A549 (cell line): ENCODE measurements at regions not wholly inside any gene's neighbourhood (a gene's known extent, or its start where the extent isn't known, plus 50 kb on each side); places are given as distances from the start of the nearest gene placed in this dataset.
"Not testable (repeated sequence)": the region's sequence is repeated elsewhere in the genome, so short reads cannot be mapped to it uniquely, and the experiment has no call there.

ENCODE experiments used
- ATAC-seq, 2 experiments: fragments of 200-7000 bp in 1 of 2; fragments of >200 bp in 1 of 2; cut with Nextera tagmentation in 1 of 2; cut with Tn5 transposase in 1 of 2; 3 replicates each; pipeline versions ENCODE4 v1.8.0 to v1.9.1; 2018 to 2020; ENCODE audit warnings: mild to moderate bottlenecking in 1 of 2, moderate library complexity in 1 of 2
- CTCF ChIA-PET: fragments of 300-600 bp; sonication (Branson Sonifier 250); formaldehyde crosslinking; extraction: SDS; loops from one replicate; lab custom pipeline; 2021; ENCODE audit warnings: antibody characterized with exemption, inconsistent platforms; lab: Yijun Ruan, JAX
- POLR2A ChIA-PET: fragments of 350-600 bp; formaldehyde crosslinking; extraction: SDS; loops from one replicate; lab custom pipeline; 2021; ENCODE audit warnings: antibody characterized with exemption, inconsistent platforms; lab: Yijun Ruan, JAX
- DNase-seq, 2 experiments: peaks; one replicate each; pipeline versions ENCODE4 v3.0.0 to v3.0.0-alpha.2; 2011 to 2016; ENCODE audit warnings: low read depth in 1 of 2, low spot score in 1 of 2
- FAIRE-seq: peaks from 2 replicates; lab custom pipeline; 2011; peaks lifted over from hg19 to GRCh38; lab: Jason Lieb, UNC
- H3K27ac ChIP-seq, 2 experiments: fragments of >200 bp; sonication (Bioruptor Twin); formaldehyde crosslinking; 3 replicates each; pipeline ENCODE4 v1.5.1; 2016 to 2017
- H3K4me1 ChIP-seq: fragments of >200 bp; sonication (Bioruptor Twin); formaldehyde crosslinking; 3 replicates; pipeline ENCODE4 v1.6.1; 2016
- H3K4me2 ChIP-seq: fragments of >200 bp; sonication (Bioruptor Twin); formaldehyde crosslinking; 3 replicates; pipeline ENCODE4 v1.6.1; 2016
- H3K4me3 ChIP-seq: fragments of >200 bp; sonication (Bioruptor Twin); formaldehyde crosslinking; 3 replicates; pipeline ENCODE4 v1.5.1; 2016
- H3K9me3 ChIP-seq: fragments of >200 bp; sonication (Bioruptor Twin); formaldehyde crosslinking; 3 replicates; pipeline ENCODE4 v1.6.1; 2016
- CEBPB ChIP-seq, 2 experiments: fragments of >200 bp in 1 of 2; sonication (Bioruptor Twin) in 1 of 2; formaldehyde crosslinking in 1 of 2; IDR thresholded peaks; 2 replicates each; pipeline ENCODE4 v1.6.1; 2012 to 2016
- CHD2 ChIP-seq: fragments of 150-350 bp; IDR thresholded peaks from 2 replicates; pipeline ENCODE4 v1.6.1; 2014; ENCODE audit warnings: low read length; ENCODE audit not compliant: partially characterized antibody
- CTCF ChIP-seq: fragments of >200 bp; sonication (Bioruptor Twin); formaldehyde crosslinking; IDR thresholded peaks from 3 replicates; pipeline ENCODE4 v1.5.1; 2016
- HOXB5 ChIP-seq: fragments of 250-450 bp; sonication (Bioruptor Pico); IDR thresholded peaks from 2 replicates; pipeline ENCODE4 v1.5.0; 2020; ENCODE audit warnings: mild to moderate bottlenecking, moderate library complexity
- MAFK ChIP-seq: fragments of 450-650 bp; IDR thresholded peaks from 2 replicates; pipeline ENCODE4 v1.6.1; 2014; ENCODE audit not compliant: partially characterized antibody
- MAZ ChIP-seq: fragments of 150-350 bp; IDR thresholded peaks from 2 replicates; pipeline ENCODE4 v1.6.1; 2014; ENCODE audit warnings: antibody characterized with exemption, low read depth, low read length, borderline replicate concordance
- MYC ChIP-seq: IDR thresholded peaks from 2 replicates; pipeline ENCODE4 v1.6.1; 2012; ENCODE audit warnings: mild to moderate bottlenecking, inconsistent platforms, low read length, improper control_type of control experiment, borderline replicate concordance
- RCOR1 ChIP-seq: fragments of 150-350 bp; IDR thresholded peaks from 2 replicates; pipeline ENCODE4 v1.6.1; 2014; ENCODE audit warnings: antibody characterized with exemption, low read length, low read depth
- RFX5 ChIP-seq: fragments of 450-650 bp; IDR thresholded peaks from 2 replicates; pipeline ENCODE4 v1.7.1; 2014; ENCODE audit warnings: antibody characterized with exemption, mild to moderate bottlenecking, moderate library complexity
- USF2 ChIP-seq: fragments of 450-650 bp; IDR thresholded peaks from 2 replicates; pipeline ENCODE4 v1.6.1; 2014; ENCODE audit warnings: antibody characterized with exemption
- WGBS: methylation state at CpG from one replicate; pipeline ENCODE4 v1.1.6; 2017; ENCODE audit errors: missing lambda C conversion rate; 5-methylcytosine and 5-hydroxymethylcytosine counted together

- Histone ChIP-seq H3K4me2 (peak overlapping the region; percentile 85), H3K4me3 (peak overlapping the region; percentile 33), H3K4me1 (peaks cover 13% of the 10 kb centered on the region; the same call in 2 of the 3 replicates), H3K27ac (peak overlapping the region in 1 of 2 experiments; percentile 32; a peak in 2 of 6 replicates), H3K9me3 (no peaks in the 10 kb centered on the region)
- TF ChIP-seq CEBPB (IDR thresholded peaks at IDR 0.05) (peak in 1 of 2 experiments; percentile 20; a peak in 1 of 4 replicates), RCOR1 (no peak)
- FAIRE-seq (no peak), DNase-seq (peak in 1 of 2 experiments; percentile 19), ATAC-seq (peak; percentile 37 to 66; a peak in 4 of 6 replicates)
- POLR2A ChIA-PET: no interaction called here
- WGBS: 52% methylated on average over 14 of the region's 14 CpGs
- CTCF ChIA-PET: no interaction called here
Observed at GRCh38 chr15:96053781-96054428, 276.6 kb upstream of the NR2F2 start.

GRCh38 chr15:96054621-96055020 lies 275.9 kb upstream of the NR2F2 start:
- peaks cover 13% of the 10 kb centered on the region; the same call in 2 of the 3 replicates for H3K4me1 ChIP-seq
- ChIA-PET CTCF (no interaction called here), POLR2A (no interaction called here)

GRCh38 chr15:96058103-96058851 lies 272.2 kb upstream of the NR2F2 start:
- Histone ChIP-seq H3K4me3 (no peak overlapping the region), H3K27ac (no peak overlapping the region), H3K4me1 (peaks cover 8% of the 10 kb centered on the region; the same call in 2 of the 3 replicates), H3K4me2 (no peak overlapping the region)
- POLR2A ChIA-PET: no interaction called here
- no peak for DNase-seq
- CTCF ChIA-PET: interaction anchor here (1.3 kb wide), 1 partner anchor 17 kb away, joined by 4 read pairs; no protein-coding TSS in a partner anchor
- FAIRE-seq: peak; percentile 49
- 80% methylated on average over 8 of the region's 8 CpGs for WGBS
- no peak for ATAC-seq
- TF ChIP-seq CTCF (no peak), CHD2 (no peak), RCOR1 (no peak)
- TF ChIP-seq, all 56 proteins: peak for 0
- no peaks in the 10 kb centered on the region for H3K9me3 ChIP-seq

More at GRCh38 chr15:96054621-96055020, 275.9 kb upstream of the NR2F2 start:
- no peak for TF ChIP-seq RFX5
- TF ChIP-seq, all 56 proteins: peak for 0
- no peak for DNase-seq
- Histone ChIP-seq H3K4me3 (no peak overlapping the region), H3K4me2 (no peak overlapping the region), H3K9me3 (no peaks in the 10 kb centered on the region), H3K27ac (no peak overlapping the region)
- no peak for FAIRE-seq
- whole genome bisulfite sequencing: 73% methylated on average over 6 of the region's 6 CpGs
- no peak for ATAC-seq

- ATAC-seq, CTCF ChIA-PET, POLR2A ChIA-PET, H3K27ac ChIP-seq, FAIRE-seq, H3K4me3 ChIP-seq, H3K9me3 ChIP-seq, H3K4me1 ChIP-seq, H3K4me2 ChIP-seq, DNase-seq: not testable (repeated sequence)
- 5% methylated on average over 1 of the region's 1 CpG for WGBS
Observed at GRCh38 chr15:96058852-96059103, 271.7 kb upstream of the NR2F2 start.

- H3K4me1 ChIP-seq, H3K4me3 ChIP-seq, H3K27ac ChIP-seq, CTCF ChIA-PET, H3K9me3 ChIP-seq, FAIRE-seq, ATAC-seq, POLR2A ChIA-PET, DNase-seq, H3K4me2 ChIP-seq: not testable (repeated sequence)
- WGBS: 63% methylated on average over 5 of the region's 5 CpGs
Observed at GRCh38 chr15:96060591-96060990, 269.9 kb upstream of the NR2F2 start.

GRCh38 chr15:96064351-96064756 lies 266.1 kb upstream of the NR2F2 start:
- no peak overlapping the region; the same call in 2 of the 3 replicates for H3K4me2 ChIP-seq
- H3K4me3 ChIP-seq: no peak overlapping the region
- CTCF ChIA-PET: no interaction called here
- DNase-seq (peak in 1 of 2 experiments; percentile 43), ATAC-seq (peak in 1 of 2 experiments; percentile 67; a peak in 3 of 6 replicates), FAIRE-seq (no peak)
- POLR2A ChIA-PET: no interaction called here
- TF ChIP-seq HOXB5 (CRISPR knock-in tag) (no peak), MAFK (no peak), CEBPB (IDR thresholded peaks at IDR 0.05) (peak in 1 of 2 experiments; percentile 46; a peak in 1 of 4 replicates), MAZ (no peak), USF2 (peak; percentile 37; the same call in 1 of the 2 replicates), MYC (no peak)
- WGBS: 63% methylated on average over 3 of the region's 3 CpGs
- 0 out of 3 replicates have a peak, but pooled peaks cover 4% of the 10 kb centered on the region for H3K4me1 ChIP-seq
- no peak overlapping the region for H3K27ac ChIP-seq
- no peaks in the 10 kb centered on the region for H3K9me3 ChIP-seq
